Heart left ventricle (tissue), 13 donors: ENCODE measurements at regions not wholly inside any gene's neighbourhood (a gene's known extent, or its start where the extent isn't known, plus 50 kb on each side); places are given as distances from the start of the nearest gene placed in this dataset.

Experiments used
- CTCF ChIP-seq, 12 donors: fragments of 200-600 bp; sonication (generic) in 4 of 12; IDR thresholded peaks; one replicate each; pipeline versions ENCODE4 v1.5.0 to v1.8.0; 2018 to 2022; ENCODE audit warnings: antibody characterized with exemption in 12 of 12, mild to moderate bottlenecking in 5 of 12
- POLR2A ChIP-seq, 2 donors: fragments of 450-650 bp; IDR thresholded peaks; one replicate each; pipeline ENCODE4 v1.6.1; 2017; ENCODE audit warnings: antibody characterized with exemption in 2 of 2, mild to moderate bottlenecking in 2 of 2, moderate library complexity in 2 of 2
- donor health status: ischemic (EF 13 %, LVEDD 7.1; RV severe dilation, severe dysfunction).
- donor health status: DM: no; HTN: yes; CAD: no.
- donor health status: DM: no; HTN: no; CAD: no.
- donor health status: ischemic (EF 25% LVEDD 6.9; RV normal size, moderate dysfunction).
- donor health status: ischemic (EF 25% LVEDD 5.7; RV mildly dilated, moderate dysfunction).
- donor health status: ischemic (EF 35%, LVEDD 5.7; RV mildly dilated, moderate dysfunction).
- donor health status: nonischemic (EF 11% LVEDD 7.7; RV severe dilation, severe dysfunction).
- donor health status: DM: yes; HTN: yes; CAD: no.
- donor health status: PGD.
- donor health status: ischemic (EF 29% LVEDD 5.4; RV normal size, mild dysfunction).
- donor health status: nonischemic (EF 23%, LVEDD 6.1; RV moderate dilation, normal function).

DNA sequence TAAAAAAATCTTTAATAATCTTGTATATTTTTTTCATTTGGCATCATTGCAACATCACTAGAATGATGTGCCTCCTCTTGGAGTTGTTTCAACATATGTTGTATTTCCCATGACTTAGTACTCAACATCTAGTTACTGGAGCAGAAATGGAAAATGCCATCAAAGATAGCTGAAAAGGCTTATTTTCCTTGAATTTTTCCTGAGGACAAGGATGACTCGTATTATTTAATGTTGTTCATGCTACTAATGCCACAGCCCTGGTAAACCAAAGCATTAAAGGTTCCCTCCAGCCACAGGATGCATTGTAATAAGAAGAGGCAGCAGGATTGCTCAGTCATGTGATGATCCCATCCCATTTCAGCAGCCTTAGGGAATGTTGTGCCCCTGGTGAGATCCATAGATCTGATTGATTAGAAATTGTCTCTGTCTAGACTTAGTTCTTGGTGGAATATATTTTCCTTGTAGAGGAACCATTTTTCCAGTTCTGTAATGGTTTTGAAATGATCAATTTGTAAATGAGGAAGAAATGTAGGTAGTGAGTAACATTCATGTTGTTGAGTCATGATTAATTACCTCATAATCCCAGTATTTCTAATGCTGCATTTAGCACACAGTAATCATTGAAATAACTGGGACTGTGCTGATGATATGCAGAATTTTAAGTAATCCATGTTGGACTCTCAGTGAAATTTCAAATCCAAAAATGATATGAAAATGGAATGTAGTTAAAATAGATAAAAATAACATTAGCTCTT lies 91.3 kb upstream of the SMIM30 start:
- TF ChIP-seq POLR2A (IDR thresholded peaks at IDR 0.05), result no peak
- TF ChIP-seq CTCF (IDR thresholded peaks at IDR 0.05), result no peak
